Lower lobe of right lung (tissue), 2 donors: ENCODE measurements at regions not wholly inside any gene's neighbourhood (a gene's known extent, or its start where the extent isn't known, plus 50 kb on each side); places are given as distances from the start of the nearest gene placed in this dataset.

ENCODE experiments used
- ATAC-seq, 2 donors: fragments of 200-7000 bp; cut with Tn5 transposase; one replicate each; pipeline ENCODE4 v1.9.1; 2020 to 2022; ENCODE audit warnings: mild to moderate bottlenecking in 2 of 2, moderate library complexity in 2 of 2
- DNase-seq: peaks from one replicate; pipeline ENCODE4 v3.0.0-alpha.2; 2020
- H3K27ac ChIP-seq: fragments of 200-600 bp; one replicate; pipeline ENCODE4 v1.8.0; 2022
- H3K27me3 ChIP-seq: fragments of 200-600 bp; one replicate; pipeline ENCODE4 v1.8.0; 2022; ENCODE audit warnings: low read depth
- H3K36me3 ChIP-seq: fragments of 200-600 bp; one replicate; pipeline ENCODE4 v1.8.0; 2022; ENCODE audit warnings: mild to moderate bottlenecking
- H3K4me1 ChIP-seq: fragments of 200-600 bp; one replicate; pipeline ENCODE4 v1.8.0; 2022
- H3K4me3 ChIP-seq: fragments of 200-600 bp; one replicate; pipeline ENCODE4 v1.8.0; 2022; ENCODE audit warnings: mild to moderate bottlenecking
- H3K9me3 ChIP-seq: fragments of 200-600 bp; one replicate; pipeline ENCODE4 v1.8.0; 2022
- CTCF ChIP-seq: fragments of 200-600 bp; IDR thresholded peaks from one replicate; pipeline ENCODE4 v1.8.0; 2022; ENCODE audit warnings: antibody characterized with exemption, mild to moderate bottlenecking
- intact Hi-C: fragments of 100-400 bp; cut with DNase I; formaldehyde crosslinking; loops from one replicate; pipeline ENCODE4 v1.11.0; 2022
- donor health status: DM: no; HTN: yes; CAD: no; lungs with severe emphysema.

GRCh38 chr18:61756244-61756643 lies 136.6 kb downstream of the RNF152 start:
- no peak for TF ChIP-seq CTCF
- no peak for ATAC-seq
- no peak for DNase-seq
- Histone ChIP-seq H3K27ac (no peak overlapping the region), H3K9me3 (no peaks in the 10 kb centered on the region), H3K4me3 (no peak overlapping the region), H3K4me1 (no peaks in the 10 kb centered on the region), H3K36me3 (no peaks in the 10 kb centered on the region), H3K27me3 (no peaks in the 10 kb centered on the region)
- intact Hi-C loops: no loop called here

- no peak for TF ChIP-seq CTCF
- no peaks in the 10 kb centered on the region for H3K9me3 ChIP-seq
- ATAC-seq (no peak), DNase-seq (no peak)
- no peak overlapping the region for H3K4me3 ChIP-seq
- H3K36me3 ChIP-seq: no peaks in the 10 kb centered on the region
- intact Hi-C loops: no loop called here
- no peaks in the 10 kb centered on the region for H3K4me1 ChIP-seq
- H3K27me3 ChIP-seq: no peaks in the 10 kb centered on the region
- H3K27ac ChIP-seq: no peak overlapping the region
Observed at GRCh38 chr18:61755555-61755954, 137.3 kb downstream of the RNF152 start.

- intact Hi-C loops: no loop called here
- Histone ChIP-seq H3K27ac (no peak overlapping the region), H3K27me3 (no peaks in the 10 kb centered on the region), H3K4me3 (no peak overlapping the region), H3K9me3 (no peaks in the 10 kb centered on the region), H3K4me1 (peaks cover 5% of the 10 kb centered on the region), H3K36me3 (no peaks in the 10 kb centered on the region)
- no peak for ATAC-seq
- no peak for DNase-seq
- TF ChIP-seq CTCF: no peak
Observed at GRCh38 chr18:61754039-61754583, 138.7 kb downstream of the RNF152 start.

- no peak for TF ChIP-seq CTCF
- intact Hi-C loops: no loop called here
- H3K27me3 ChIP-seq: no peaks in the 10 kb centered on the region
- no peaks in the 10 kb centered on the region for H3K36me3 ChIP-seq
- no peaks in the 10 kb centered on the region for H3K9me3 ChIP-seq
- DNase-seq: no peak
- ATAC-seq: no peak
- no peak overlapping the region for H3K27ac ChIP-seq
- peaks cover 11% of the 10 kb centered on the region for H3K4me1 ChIP-seq
- H3K4me3 ChIP-seq: no peak overlapping the region
Observed at GRCh38 chr18:61753373-61753772, 139.4 kb downstream of the RNF152 start.

- TF ChIP-seq CTCF: no peak
- ATAC-seq (no peak), DNase-seq (no peak)
- Histone ChIP-seq H3K27me3 (no peaks in the 10 kb centered on the region), H3K4me1 (peaks cover 12% of the 10 kb centered on the region), H3K9me3 (no peaks in the 10 kb centered on the region), H3K4me3 (no peak overlapping the region), H3K36me3 (no peaks in the 10 kb centered on the region), H3K27ac (no peak overlapping the region)
- intact Hi-C loops: no loop called here
Observed at GRCh38 chr18:61752973-61753372, 139.8 kb downstream of the RNF152 start.
